ENCODE measurements at regions not wholly inside any gene's neighbourhood (a gene's known extent, or its start where the extent isn't known, plus 50 kb on each side); places are given as distances from the start of the nearest gene placed in this dataset.

- no peak for DNase-seq (ENCODE audit: low spot score, unreplicated experiment)
- Mint-ChIP-seq H3K36me3 (ENCODE audit: insufficient read depth) (no peaks in the 10 kb centered on the region), H3K4me1 (ENCODE audit: low read depth) (no peaks in the 10 kb centered on the region), H3K27me3 (no peaks in the 10 kb centered on the region), H3K27ac (no peak overlapping the region), H3K4me3 (ENCODE audit: low read depth) (no peak overlapping the region), H3K9me3 (ENCODE audit: low read depth) (no peaks in the 10 kb centered on the region)
- no peak for TF ChIP-seq CTCF (IDR thresholded peaks at IDR 0.05; ENCODE audit: unreplicated experiment)
Observed at GRCh38 chr7:17713584-17713983, 226.7 kb downstream of the SNX13 start.

- Mint-ChIP-seq H3K9me3 (ENCODE audit: low read depth) (no peaks in the 10 kb centered on the region), H3K4me1 (ENCODE audit: low read depth) (no peaks in the 10 kb centered on the region), H3K27me3 (no peaks in the 10 kb centered on the region), H3K4me3 (ENCODE audit: low read depth) (no peak overlapping the region), H3K27ac (no peak overlapping the region), H3K36me3 (ENCODE audit: insufficient read depth) (no peaks in the 10 kb centered on the region)
- DNase-seq (ENCODE audit: low spot score, unreplicated experiment), result no peak
- TF ChIP-seq CTCF (IDR thresholded peaks at IDR 0.05; ENCODE audit: unreplicated experiment), result no peak
Observed at GRCh38 chr7:17716816-17717215, 223.5 kb downstream of the SNX13 start.

- no peaks in the 10 kb centered on the region for H3K9me3 Mint-ChIP-seq (ENCODE audit: low read depth)
- no peak overlapping the region for H3K4me3 Mint-ChIP-seq (ENCODE audit: low read depth)
- DNase-seq (ENCODE audit: low spot score, unreplicated experiment), result no peak
- H3K27ac Mint-ChIP-seq, result no peak overlapping the region
- H3K4me1 Mint-ChIP-seq (ENCODE audit: low read depth), result no peaks in the 10 kb centered on the region
- no peak for TF ChIP-seq CTCF (IDR thresholded peaks at IDR 0.05; ENCODE audit: unreplicated experiment)
- no peaks in the 10 kb centered on the region for H3K27me3 Mint-ChIP-seq
- H3K36me3 Mint-ChIP-seq (ENCODE audit: insufficient read depth), result no peaks in the 10 kb centered on the region
Observed at GRCh38 chr7:17719998-17720397, 220.3 kb downstream of the SNX13 start.

- Mint-ChIP-seq H3K36me3 (ENCODE audit: insufficient read depth) (no peaks in the 10 kb centered on the region), H3K4me1 (ENCODE audit: low read depth) (no peaks in the 10 kb centered on the region), H3K9me3 (ENCODE audit: low read depth) (no peaks in the 10 kb centered on the region), H3K4me3 (ENCODE audit: low read depth) (no peak overlapping the region), H3K27me3 (no peaks in the 10 kb centered on the region), H3K27ac (no peak overlapping the region)
- TF ChIP-seq CTCF (IDR thresholded peaks at IDR 0.05; ENCODE audit: unreplicated experiment), result no peak
- DNase-seq (ENCODE audit: low spot score, unreplicated experiment), result no peak
Observed at GRCh38 chr7:17721736-17722285, 218.5 kb downstream of the SNX13 start.

- no peak for TF ChIP-seq CTCF (IDR thresholded peaks at IDR 0.05; ENCODE audit: unreplicated experiment)
- Mint-ChIP-seq H3K4me3 (ENCODE audit: low read depth) (no peak overlapping the region), H3K27me3 (no peaks in the 10 kb centered on the region), H3K27ac (no peak overlapping the region), H3K4me1 (ENCODE audit: low read depth) (no peaks in the 10 kb centered on the region), H3K9me3 (ENCODE audit: low read depth) (no peaks in the 10 kb centered on the region), H3K36me3 (ENCODE audit: insufficient read depth) (no peaks in the 10 kb centered on the region)
- no peak for DNase-seq (ENCODE audit: low spot score, unreplicated experiment)
Observed at GRCh38 chr7:17722798-17723197, 217.5 kb downstream of the SNX13 start.

Data from progenitor cell of endocrine pancreas (in vitro differentiated cells).